ENCODE measurements at regions not wholly inside any gene's neighbourhood (a gene's known extent, or its start where the extent isn't known, plus 50 kb on each side); places are given as distances from the start of the nearest gene placed in this dataset.

GRCh38 chr3:5725801-5726200 lies 538.3 kb downstream of the EDEM1 start:
- no peaks in the 10 kb centered on the region for H3K9me3 ChIP-seq
- no peak for TF ChIP-seq CTCF (IDR thresholded peaks at IDR 0.05)
- H3K36me3 ChIP-seq, result no peaks in the 10 kb centered on the region
- no peak overlapping the region for H3K4me3 ChIP-seq
- H3K4me1 ChIP-seq, result no peaks in the 10 kb centered on the region
- no peak overlapping the region for H3K27ac ChIP-seq
- H3K27me3 ChIP-seq, result no peaks in the 10 kb centered on the region
- DNase-seq, result no peak

- no peaks in the 10 kb centered on the region for H3K9me3 ChIP-seq
- no peaks in the 10 kb centered on the region for H3K4me1 ChIP-seq
Measured at GRCh38 chr3:5726621-5727020, 539.1 kb downstream of the EDEM1 start.

GRCh38 chr3:5727743-5728484 lies 540.4 kb downstream of the EDEM1 start:
- Histone ChIP-seq H3K27me3 (no peaks in the 10 kb centered on the region), H3K9me3 (no peaks in the 10 kb centered on the region), H3K4me3 (no peak overlapping the region), H3K27ac (no peak overlapping the region), H3K4me1 (no peaks in the 10 kb centered on the region), H3K36me3 (no peaks in the 10 kb centered on the region)
- no peak for TF ChIP-seq POLR2A (IDR thresholded peaks at IDR 0.05)
- no peak for TF ChIP-seq CTCF (IDR thresholded peaks at IDR 0.05)
- no peak for DNase-seq

More at GRCh38 chr3:5726621-5727020, 539.1 kb downstream of the EDEM1 start:
- H3K4me3 ChIP-seq, result no peak overlapping the region
- H3K27me3 ChIP-seq, result no peaks in the 10 kb centered on the region
- no peaks in the 10 kb centered on the region for H3K36me3 ChIP-seq
- no peak for TF ChIP-seq CTCF (IDR thresholded peaks at IDR 0.05)
- no peak for TF ChIP-seq POLR2A (IDR thresholded peaks at IDR 0.05)
- no peak overlapping the region for H3K27ac ChIP-seq
- no peak for DNase-seq

GRCh38 chr3:5729852-5730251 lies 542.3 kb downstream of the EDEM1 start:
- no peaks in the 10 kb centered on the region for H3K9me3 ChIP-seq
- H3K4me3 ChIP-seq, result no peak overlapping the region
- no peaks in the 10 kb centered on the region for H3K36me3 ChIP-seq
- TF ChIP-seq POLR2A (IDR thresholded peaks at IDR 0.05), result no peak
- TF ChIP-seq CTCF (IDR thresholded peaks at IDR 0.05), result no peak
- H3K27ac ChIP-seq, result no peak overlapping the region
- no peaks in the 10 kb centered on the region for H3K4me1 ChIP-seq
- DNase-seq, result no peak
- H3K27me3 ChIP-seq, result no peaks in the 10 kb centered on the region

- Histone ChIP-seq H3K27ac (no peak overlapping the region), H3K4me3 (no peak overlapping the region), H3K4me1 (no peaks in the 10 kb centered on the region), H3K36me3 (no peaks in the 10 kb centered on the region), H3K27me3 (no peaks in the 10 kb centered on the region), H3K9me3 (no peaks in the 10 kb centered on the region)
- DNase-seq, result no peak
- TF ChIP-seq POLR2A (IDR thresholded peaks at IDR 0.05) (no peak), CTCF (IDR thresholded peaks at IDR 0.05) (peak in 3 of 6 experiments; percentile 21 to 43 (median 38))
Measured at GRCh38 chr3:5731100-5731499, 543.6 kb downstream of the EDEM1 start.

Measured in Peyer's patch (tissue), 4 donors.